H9 (cell line): ENCODE measurements at regions not wholly inside any gene's neighbourhood (a gene's known extent, or its start where the extent isn't known, plus 50 kb on each side); places are given as distances from the start of the nearest gene placed in this dataset.

Experiments used
- DNase-seq: peaks from one replicate; pipeline ENCODE4 v3.0.0-alpha.2; 2017
- H2AFZ ChIP-seq: one replicate; pipeline ENCODE4 v1.6.1; 2013; ENCODE audit warnings: mild to moderate bottlenecking, low read length, control low read depth, moderate library complexity
- H2AK5ac ChIP-seq: 2 replicates; pipeline ENCODE4 v1.6.1; 2013; ENCODE audit warnings: low read length, control low read depth, mixed read lengths; ENCODE audit not compliant: insufficient read length
- H2BK120ac ChIP-seq: one replicate; pipeline ENCODE4 v1.6.1; 2013; ENCODE audit warnings: low read depth, mild to moderate bottlenecking, low read length, control low read depth, inconsistent platforms; ENCODE audit not compliant: poor library complexity, severe bottlenecking
- H2BK12ac ChIP-seq: 2 replicates; pipeline ENCODE4 v1.6.1; 2013; ENCODE audit warnings: low read length, control low read depth, mixed read lengths, low read depth; ENCODE audit not compliant: insufficient read length
- H2BK15ac ChIP-seq: 2 replicates; pipeline ENCODE4 v1.6.1; 2013; ENCODE audit warnings: low read depth, low read length, control low read depth
- H2BK20ac ChIP-seq: one replicate; pipeline ENCODE4 v1.6.1; 2013; ENCODE audit warnings: low read depth, mild to moderate bottlenecking, low read length, control low read depth, inconsistent platforms; ENCODE audit not compliant: poor library complexity, severe bottlenecking
- H2BK5ac ChIP-seq: 2 replicates; pipeline ENCODE4 v1.6.1; 2013; ENCODE audit warnings: low read length, control low read depth, mixed read lengths; ENCODE audit not compliant: insufficient read length
- H3K14ac ChIP-seq: 2 replicates; pipeline ENCODE4 v1.6.1; 2013; ENCODE audit warnings: low read length, control low read depth; ENCODE audit not compliant: insufficient read depth
- H3K18ac ChIP-seq: 2 replicates; pipeline ENCODE4 v1.6.1; 2013; ENCODE audit warnings: low read depth, mild to moderate bottlenecking, mixed read lengths, low read length, control low read depth; ENCODE audit not compliant: insufficient read length
- H3K23ac ChIP-seq: 2 replicates; pipeline ENCODE4 v1.6.1; 2013; ENCODE audit warnings: low read length, control low read depth, mixed read lengths, low read depth; ENCODE audit not compliant: insufficient read length
- H3K23me2 ChIP-seq: 2 replicates; pipeline ENCODE4 v1.6.1; 2013; ENCODE audit warnings: low read depth, mild to moderate bottlenecking, mixed read lengths, low read length, control low read depth; ENCODE audit not compliant: insufficient read length, poor library complexity, severe bottlenecking
- H3K27ac ChIP-seq: 2 replicates; pipeline ENCODE4 v1.5.1; 2013; ENCODE audit warnings: low read length, control low read depth, mixed read lengths, low read depth; ENCODE audit not compliant: insufficient read length
- H3K27me3 ChIP-seq: 2 replicates; pipeline ENCODE4 v1.6.1; 2013; ENCODE audit warnings: low read length, control low read depth, inconsistent platforms; ENCODE audit not compliant: insufficient read depth
- H3K4ac ChIP-seq: 2 replicates; pipeline ENCODE4 v1.6.1; 2013; ENCODE audit warnings: low read depth, mild to moderate bottlenecking, control low read depth, inconsistent platforms, low read length, moderate library complexity
- H3K4me1 ChIP-seq: 2 replicates; pipeline ENCODE4 v1.6.1; 2013; ENCODE audit warnings: low read length, control low read depth, inconsistent platforms; ENCODE audit not compliant: insufficient read depth
- H3K4me2 ChIP-seq: 2 replicates; pipeline ENCODE4 v1.6.1; 2013; ENCODE audit warnings: low read length, control low read depth, mixed read lengths; ENCODE audit not compliant: insufficient read length, insufficient read depth
- H3K56ac ChIP-seq: 2 replicates; pipeline ENCODE4 v1.6.1; 2013; ENCODE audit warnings: low read depth, mild to moderate bottlenecking, mixed read lengths, low read length, control low read depth; ENCODE audit not compliant: insufficient read length
- H3K79me1 ChIP-seq: 2 replicates; pipeline ENCODE4 v1.6.1; 2013; ENCODE audit warnings: low read depth, mild to moderate bottlenecking, moderate library complexity, low read length, control low read depth, inconsistent platforms; ENCODE audit not compliant: insufficient read depth, poor library complexity, severe bottlenecking
- H3K79me2 ChIP-seq: 2 replicates; pipeline ENCODE4 v1.6.1; 2013; ENCODE audit warnings: low read length, control low read depth, inconsistent platforms; ENCODE audit not compliant: insufficient read depth
- H3K9ac ChIP-seq: 2 replicates; pipeline ENCODE4 v1.6.1; 2013; ENCODE audit warnings: low read length, control low read depth, mixed read lengths; ENCODE audit not compliant: insufficient read length; ENCODE audit errors: extremely low read depth
- H3K9me3 ChIP-seq: one replicate; pipeline ENCODE4 v1.6.1; 2013; ENCODE audit warnings: low read depth, low read length, inconsistent platforms; ENCODE audit not compliant: control insufficient read depth
- H3T11ph ChIP-seq: one replicate; pipeline ENCODE4 v1.6.1; 2013; ENCODE audit warnings: mild to moderate bottlenecking, low read length, control low read depth, inconsistent platforms
- H4K20me1 ChIP-seq: one replicate; pipeline ENCODE4 v1.6.1; 2013; ENCODE audit not compliant: control insufficient read depth, insufficient read length, insufficient read depth
- H4K5ac ChIP-seq: 2 replicates; pipeline ENCODE4 v1.6.1; 2013; ENCODE audit warnings: low read depth, mild to moderate bottlenecking, mixed read lengths, low read length, control low read depth; ENCODE audit not compliant: insufficient read length
- H4K8ac ChIP-seq: replicated peaks from 2 replicates; pipeline ENCODE4 v1.6.1; 2013; ENCODE audit warnings: low read length, control low read depth, mixed read lengths, low read depth; ENCODE audit not compliant: insufficient read length
- H4K91ac ChIP-seq: 2 replicates; pipeline ENCODE4 v1.6.1; 2013; ENCODE audit warnings: low read depth, mild to moderate bottlenecking, moderate library complexity, mixed read lengths, low read length, control low read depth; ENCODE audit not compliant: insufficient read length
- H3K27ac Mint-ChIP-seq, 3 experiments: 2 replicates in 2 of 3; 3 replicates in 1 of 3; pipeline ENCODE4 v1.8.0; 2020 to 2021; ENCODE audit warnings: mixed read lengths in 3 of 3, mild to moderate bottlenecking in 1 of 3, moderate library complexity in 1 of 3
- H3K27me3 Mint-ChIP-seq: 2 replicates; pipeline ENCODE4 v1.8.0; 2021; ENCODE audit warnings: low read depth, mild to moderate bottlenecking, moderate library complexity, mixed read lengths
- H3K36me3 Mint-ChIP-seq, 3 experiments: 2 replicates in 2 of 3; 3 replicates in 1 of 3; pipeline ENCODE4 v1.8.0; 2020 to 2021; ENCODE audit warnings: low read depth in 3 of 3, mixed read lengths in 3 of 3; ENCODE audit not compliant: insufficient read depth in 1 of 3
- H3K4me1 Mint-ChIP-seq, 2 experiments: 2 replicates each; pipeline ENCODE4 v1.8.0; 2020; ENCODE audit warnings: mixed read lengths in 2 of 2
- H3K4me3 Mint-ChIP-seq, 2 experiments: 2 replicates in 1 of 2; 3 replicates in 1 of 2; pipeline ENCODE4 v1.8.0; 2020 to 2021; ENCODE audit warnings: mild to moderate bottlenecking in 2 of 2, mixed read lengths in 2 of 2, moderate library complexity in 1 of 2
- H3K9me3 Mint-ChIP-seq, 2 experiments: 2 replicates in 1 of 2; 3 replicates in 1 of 2; pipeline ENCODE4 v1.8.0; 2020; ENCODE audit warnings: mild to moderate bottlenecking in 2 of 2, mixed read lengths in 2 of 2, moderate library complexity in 1 of 2
- CTCF ChIP-seq: fragments of 200-600 bp; sonication (generic); conservative IDR thresholded peaks from 3 replicates; pipeline ENCODE4 v1.8.0; 2021; ENCODE audit warnings: antibody characterized with exemption, mild to moderate bottlenecking
- WGBS: extraction: QIAGEN DNeasy Blood & Tissue Kit; methylation state at CpG from one replicate; pipeline ENCODE4 v1.1.7; 2013; ENCODE audit warnings: missing lambda C conversion rate, low lambda C conversion rate, mixed read lengths; ENCODE audit not compliant: insufficient read length; ENCODE audit errors: extremely low coverage; 5-methylcytosine and 5-hydroxymethylcytosine counted together

- Histone ChIP-seq H3K4me1 (no peaks in the 10 kb centered on the region), H2BK12ac (no peak overlapping the region), H4K5ac (no peak overlapping the region), H3K79me1 (no peaks in the 10 kb centered on the region), H3K9ac (no peak overlapping the region), H3K4ac (no peak overlapping the region), H4K91ac (no peak overlapping the region), H3T11ph (no peak overlapping the region), H3K23ac (no peak overlapping the region), H3K14ac (no peak overlapping the region), H2AK5ac (no peak overlapping the region), H2BK5ac (no peak overlapping the region), H4K8ac (no peak overlapping the region), H4K20me1 (peaks cover 2% of the 10 kb centered on the region), H3K27ac (no peak overlapping the region), H2BK120ac (no peak overlapping the region), H3K9me3 (no peaks in the 10 kb centered on the region), H2AFZ (no peak overlapping the region), H2BK20ac (no peak overlapping the region), H3K4me2 (no peak overlapping the region), H3K56ac (no peak overlapping the region), H2BK15ac (no peak overlapping the region), H3K23me2 (no peaks in the 10 kb centered on the region), H3K18ac (no peak overlapping the region), H3K79me2 (no peaks in the 10 kb centered on the region), H3K27me3 (no peaks in the 10 kb centered on the region)
- Mint-ChIP-seq H3K27me3 (no peaks in the 10 kb centered on the region), H3K9me3 (no peaks in the 10 kb centered on the region), H3K4me1 (peaks cover 4% of the 10 kb centered on the region in 2 experiments), H3K36me3 (no peaks in the 10 kb centered on the region), H3K4me3 (no peak overlapping the region), H3K27ac (peak overlapping the region in 1 of 3 experiments; percentile 20; a peak in 1 of 7 replicates)
- DNase-seq: no peak
- TF ChIP-seq CTCF: no peak
- no CpG with 5 or more reads among the region's 26 CpGs for WGBS
These were observed 77.4 kb downstream of the RMI2 start for GRCh38 chr16:11422381-11423314.
